Progenitor cell of endocrine pancreas (in vitro differentiated cells): ENCODE measurements at regions not wholly inside any gene's neighbourhood (a gene's known extent, or its start where the extent isn't known, plus 50 kb on each side); places are given as distances from the start of the nearest gene placed in this dataset.
"Not testable (repeated sequence)": the region's sequence is repeated elsewhere in the genome, so short reads cannot be mapped to it uniquely, and the experiment has no call there.

Experiments used
- DNase-seq: peaks from one replicate; pipeline ENCODE4 v3.0.0; 2021; ENCODE audit warnings: low spot score; ENCODE audit not compliant: unreplicated experiment
- H3K27ac Mint-ChIP-seq: 2 replicates; pipeline ENCODE4 v1.8.0; 2021; ENCODE audit warnings: mild to moderate bottlenecking, moderate library complexity, mixed read lengths
- H3K27me3 Mint-ChIP-seq: 2 replicates; pipeline ENCODE4 v1.8.0; 2021; ENCODE audit warnings: mixed read lengths
- H3K36me3 Mint-ChIP-seq: 2 replicates; pipeline ENCODE4 v1.8.0; 2022; ENCODE audit warnings: mixed read lengths; ENCODE audit not compliant: insufficient read depth
- H3K4me1 Mint-ChIP-seq: 2 replicates; pipeline ENCODE4 v1.8.0; 2021; ENCODE audit warnings: low read depth, mixed read lengths
- H3K4me3 Mint-ChIP-seq: 2 replicates; pipeline ENCODE4 v1.8.0; 2021; ENCODE audit warnings: low read depth, mild to moderate bottlenecking, moderate library complexity, mixed read lengths
- H3K9me3 Mint-ChIP-seq: 2 replicates; pipeline ENCODE4 v1.8.0; 2021; ENCODE audit warnings: low read depth, mixed read lengths
- TF ChIP-seq, protein P1 (sequence below): fragments of 200-600 bp; sonication (generic); IDR thresholded peaks from one replicate; pipeline ENCODE4 v1.5.0; 2021; ENCODE audit warnings: antibody characterized with exemption, mild to moderate bottlenecking; ENCODE audit not compliant: unreplicated experiment

DNA sequence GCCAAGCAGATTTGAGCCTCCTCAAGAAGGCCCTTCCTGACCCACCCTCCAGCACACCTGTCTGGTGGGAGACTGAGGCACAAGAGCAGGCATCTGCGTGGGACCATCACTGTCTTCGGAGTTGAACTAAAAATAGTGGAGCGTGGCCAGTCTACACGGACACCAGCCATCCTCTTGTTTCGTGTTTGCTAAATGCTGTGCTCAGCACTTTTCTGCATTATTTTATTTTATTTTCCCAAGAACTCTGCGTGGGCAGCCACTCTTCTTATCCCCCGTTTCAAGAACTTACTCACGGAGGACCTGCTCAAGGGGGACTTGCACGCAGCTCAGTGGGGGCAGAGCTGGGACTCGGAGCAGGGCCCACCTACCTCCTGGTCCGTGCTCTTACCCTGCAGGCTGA, 60.8 kb downstream of the SOCS3 start:
- DNase-seq: no peak
- Mint-ChIP-seq H3K27ac (no peak overlapping the region), H3K27me3 (no peaks in the 10 kb centered on the region), H3K4me1 (no peaks in the 10 kb centered on the region), H3K9me3 (no peaks in the 10 kb centered on the region), H3K36me3 (no peaks in the 10 kb centered on the region), H3K4me3 (no peak overlapping the region)
- TF ChIP-seq, protein P1, sequence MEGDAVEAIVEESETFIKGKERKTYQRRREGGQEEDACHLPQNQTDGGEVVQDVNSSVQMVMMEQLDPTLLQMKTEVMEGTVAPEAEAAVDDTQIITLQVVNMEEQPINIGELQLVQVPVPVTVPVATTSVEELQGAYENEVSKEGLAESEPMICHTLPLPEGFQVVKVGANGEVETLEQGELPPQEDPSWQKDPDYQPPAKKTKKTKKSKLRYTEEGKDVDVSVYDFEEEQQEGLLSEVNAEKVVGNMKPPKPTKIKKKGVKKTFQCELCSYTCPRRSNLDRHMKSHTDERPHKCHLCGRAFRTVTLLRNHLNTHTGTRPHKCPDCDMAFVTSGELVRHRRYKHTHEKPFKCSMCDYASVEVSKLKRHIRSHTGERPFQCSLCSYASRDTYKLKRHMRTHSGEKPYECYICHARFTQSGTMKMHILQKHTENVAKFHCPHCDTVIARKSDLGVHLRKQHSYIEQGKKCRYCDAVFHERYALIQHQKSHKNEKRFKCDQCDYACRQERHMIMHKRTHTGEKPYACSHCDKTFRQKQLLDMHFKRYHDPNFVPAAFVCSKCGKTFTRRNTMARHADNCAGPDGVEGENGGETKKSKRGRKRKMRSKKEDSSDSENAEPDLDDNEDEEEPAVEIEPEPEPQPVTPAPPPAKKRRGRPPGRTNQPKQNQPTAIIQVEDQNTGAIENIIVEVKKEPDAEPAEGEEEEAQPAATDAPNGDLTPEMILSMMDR: no peak

- TF ChIP-seq, protein P1: no peak
- Mint-ChIP-seq H3K27me3 (peaks cover 4% of the 10 kb centered on the region), H3K36me3 (no peaks in the 10 kb centered on the region), H3K27ac (no peak overlapping the region), H3K9me3 (no peaks in the 10 kb centered on the region), H3K4me3 (no peak overlapping the region), H3K4me1 (no peaks in the 10 kb centered on the region)
- DNase-seq: no peak
Observed at GRCh38 chr17:78294776-78295175, 63.3 kb downstream of the TMEM235 start.

GRCh38 chr17:78294356-78294755, 62.9 kb downstream of the TMEM235 start:
- Mint-ChIP-seq H3K4me3 (no peak overlapping the region), H3K27ac (no peak overlapping the region), H3K4me1 (no peaks in the 10 kb centered on the region), H3K9me3 (no peaks in the 10 kb centered on the region), H3K36me3 (no peaks in the 10 kb centered on the region), H3K27me3 (peaks cover 4% of the 10 kb centered on the region)
- no peak for DNase-seq
- TF ChIP-seq, protein P1: no peak

GRCh38 chr17:78293151-78293550, 61.7 kb downstream of the TMEM235 start:
- H3K4me3 Mint-ChIP-seq, H3K27me3 Mint-ChIP-seq, H3K9me3 Mint-ChIP-seq, H3K36me3 Mint-ChIP-seq, H3K4me1 Mint-ChIP-seq, H3K27ac Mint-ChIP-seq, DNase-seq: not testable (repeated sequence)

- H3K27ac Mint-ChIP-seq: no peak overlapping the region
- H3K27me3 Mint-ChIP-seq: peaks cover 4% of the 10 kb centered on the region
- TF ChIP-seq, protein P1: no peak
- no peaks in the 10 kb centered on the region for H3K36me3 Mint-ChIP-seq
- no peaks in the 10 kb centered on the region for H3K9me3 Mint-ChIP-seq
- H3K4me3 Mint-ChIP-seq: no peak overlapping the region
- H3K4me1 Mint-ChIP-seq: no peaks in the 10 kb centered on the region
- no peak for DNase-seq
Observed at GRCh38 chr17:78291944-78292910, 60.8 kb downstream of the TMEM235 start.

DNA sequence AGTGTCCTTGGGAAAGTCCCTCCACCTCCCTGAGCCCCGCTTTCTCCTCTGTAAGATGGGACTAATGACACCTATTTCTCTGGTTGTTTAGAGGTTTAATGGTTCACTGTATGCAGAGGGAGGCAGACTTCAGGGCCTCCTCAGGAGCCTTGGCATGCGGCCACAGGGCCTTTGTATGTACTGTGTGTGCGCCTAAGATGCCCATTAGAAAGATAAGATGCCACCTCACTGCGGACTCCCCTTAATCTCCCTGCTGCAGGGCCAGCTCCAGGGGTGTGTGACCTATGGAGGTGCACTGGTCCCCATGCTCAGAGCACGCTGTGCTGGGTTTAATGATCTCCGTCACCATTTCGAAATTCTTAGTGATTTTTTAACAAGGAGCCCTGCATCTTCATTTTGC, 59.3 kb downstream of the TMEM235 start:
- TF ChIP-seq, protein P1: no peak
- Mint-ChIP-seq H3K9me3 (no peaks in the 10 kb centered on the region), H3K27ac (no peak overlapping the region), H3K36me3 (no peaks in the 10 kb centered on the region), H3K4me3 (no peak overlapping the region), H3K27me3 (peaks cover 4% of the 10 kb centered on the region), H3K4me1 (no peaks in the 10 kb centered on the region)
- no peak for DNase-seq
